Fibroblast of mammary gland (primary cell): ENCODE measurements at regions not wholly inside any gene's neighbourhood (a gene's known extent, or its start where the extent isn't known, plus 50 kb on each side); places are given as distances from the start of the nearest gene placed in this dataset.
"Not testable (repeated sequence)": the region's sequence is repeated elsewhere in the genome, so short reads cannot be mapped to it uniquely, and the experiment has no call there.

Experiments
- DNase-seq: peaks from one replicate; pipeline ENCODE4 v3.0.0-alpha.2; 2010; ENCODE audit warnings: low read depth
- H3K4me3 ChIP-seq: 2 replicates; pipeline ENCODE4 v1.5.1; 2011; ENCODE audit warnings: low read depth, mild to moderate bottlenecking, low read length, moderate library complexity; ENCODE audit not compliant: control insufficient read depth
- CTCF ChIP-seq: conservative IDR thresholded peaks from 2 replicates; pipeline ENCODE4 v1.5.1; 2011; ENCODE audit warnings: low read depth, low read length, inconsistent platforms; ENCODE audit not compliant: control insufficient read depth, insufficient read depth

GRCh38 chr5:1959725-1960581 lies 77.2 kb upstream of the IRX4 start:
- no peak for DNase-seq
- TF ChIP-seq CTCF, result no peak
- H3K4me3 ChIP-seq, result no peak overlapping the region

- no peak for TF ChIP-seq CTCF
- DNase-seq, result no peak
- H3K4me3 ChIP-seq, result no peak overlapping the region
Observed at GRCh38 chr5:1959231-1959630, 76.5 kb upstream of the IRX4 start.

- no peak for TF ChIP-seq CTCF
- DNase-seq, result no peak
Observed at GRCh38 chr5:1958211-1959010, 75.7 kb upstream of the IRX4 start.

GRCh38 chr5:1955586-1955985 lies 72.9 kb upstream of the IRX4 start:
- no peak for DNase-seq
- H3K4me3 ChIP-seq, result no peak overlapping the region
- TF ChIP-seq CTCF, result no peak

More at GRCh38 chr5:1958211-1959010, 75.7 kb upstream of the IRX4 start:
- no peak overlapping the region for H3K4me3 ChIP-seq

DNA sequence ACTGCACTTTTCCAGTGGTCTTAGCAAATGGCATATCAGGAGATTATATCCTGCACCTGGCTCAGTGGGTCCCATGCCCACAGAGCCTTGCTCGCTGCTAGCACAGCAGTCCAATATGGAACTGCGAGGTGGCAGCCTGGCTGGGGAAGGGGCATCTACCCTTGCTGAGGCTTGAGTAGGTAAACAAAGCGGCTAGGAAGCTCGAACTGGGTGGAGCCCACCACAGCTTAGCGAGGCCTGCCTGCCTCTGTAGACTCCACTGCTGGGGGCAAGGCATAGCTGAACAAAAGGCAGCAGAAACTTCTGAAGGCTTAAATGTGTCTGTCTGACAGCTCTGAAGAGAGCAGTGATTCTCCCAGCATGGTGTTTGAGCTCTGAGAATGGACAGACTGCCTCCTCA lies 71.0 kb upstream of the IRX4 start:
- not testable (repeated sequence) for H3K4me3 ChIP-seq, DNase-seq

GRCh38 chr5:1952444-1953099 lies 69.8 kb upstream of the IRX4 start:
- TF ChIP-seq CTCF, result no peak
- H3K4me3 ChIP-seq, result no peak overlapping the region
- DNase-seq, result no peak

- DNase-seq, result no peak
- H3K4me3 ChIP-seq, result no peak overlapping the region
- no peak for TF ChIP-seq CTCF
Observed at GRCh38 chr5:1952021-1952420, 69.3 kb upstream of the IRX4 start.
